ENCODE measurements at regions not wholly inside any gene's neighbourhood (a gene's known extent, or its start where the extent isn't known, plus 50 kb on each side); places are given as distances from the start of the nearest gene placed in this dataset.

DNA sequence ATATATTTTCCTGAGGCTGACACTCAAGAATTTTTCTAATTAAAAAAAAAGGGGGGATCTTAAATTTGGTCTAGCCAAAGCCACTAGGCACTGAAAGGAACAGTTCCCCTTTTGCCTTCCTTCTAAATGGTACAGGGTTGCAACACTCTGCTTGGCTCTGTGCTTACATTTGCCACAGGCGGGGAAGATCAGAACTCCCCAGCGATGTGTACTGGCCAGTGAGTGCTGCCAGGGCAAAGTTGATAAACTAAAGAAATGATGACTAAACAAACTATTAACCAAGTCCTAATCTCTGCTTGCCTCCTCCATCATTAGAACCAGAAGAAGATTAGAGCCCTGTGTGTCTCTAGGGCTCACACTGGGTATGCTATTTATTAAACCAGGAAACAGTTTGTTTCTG is 75.3 kb upstream of the SCEL start:
- TF ChIP-seq, protein P1, sequence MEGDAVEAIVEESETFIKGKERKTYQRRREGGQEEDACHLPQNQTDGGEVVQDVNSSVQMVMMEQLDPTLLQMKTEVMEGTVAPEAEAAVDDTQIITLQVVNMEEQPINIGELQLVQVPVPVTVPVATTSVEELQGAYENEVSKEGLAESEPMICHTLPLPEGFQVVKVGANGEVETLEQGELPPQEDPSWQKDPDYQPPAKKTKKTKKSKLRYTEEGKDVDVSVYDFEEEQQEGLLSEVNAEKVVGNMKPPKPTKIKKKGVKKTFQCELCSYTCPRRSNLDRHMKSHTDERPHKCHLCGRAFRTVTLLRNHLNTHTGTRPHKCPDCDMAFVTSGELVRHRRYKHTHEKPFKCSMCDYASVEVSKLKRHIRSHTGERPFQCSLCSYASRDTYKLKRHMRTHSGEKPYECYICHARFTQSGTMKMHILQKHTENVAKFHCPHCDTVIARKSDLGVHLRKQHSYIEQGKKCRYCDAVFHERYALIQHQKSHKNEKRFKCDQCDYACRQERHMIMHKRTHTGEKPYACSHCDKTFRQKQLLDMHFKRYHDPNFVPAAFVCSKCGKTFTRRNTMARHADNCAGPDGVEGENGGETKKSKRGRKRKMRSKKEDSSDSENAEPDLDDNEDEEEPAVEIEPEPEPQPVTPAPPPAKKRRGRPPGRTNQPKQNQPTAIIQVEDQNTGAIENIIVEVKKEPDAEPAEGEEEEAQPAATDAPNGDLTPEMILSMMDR (IDR thresholded peaks at IDR 0.05 in 2 of 3, conservative IDR thresholded peaks at IDR 0.05 in 1 of 3; ENCODE audit: borderline replicate concordance in 1 of 3, insufficient read depth in 1 of 3, low read depth in 2 of 3, low read length in 2 of 3): no peak
- TF ChIP-seq RAD21 (IDR thresholded peaks at IDR 0.05; ENCODE audit: low read depth) (no peak), SIN3A (IDR thresholded peaks at IDR 0.05; ENCODE audit: low read depth) (no peak), POLR2A (IDR thresholded peaks at IDR 0.05; ENCODE audit: borderline replicate concordance, extremely low read depth, insufficient read depth, insufficient read length) (no peak), EGR1 (IDR thresholded peaks at IDR 0.05; ENCODE audit: low read depth) (no peak), EZH2phosphoT487 (IDR thresholded peaks at IDR 0.05; ENCODE audit: borderline replicate concordance) (peak; percentile 4; the same call in 1 of the 2 replicates), EZH2 (IDR thresholded peaks at IDR 0.05) (no peak), ZFX (IDR thresholded peaks at IDR 0.05) (no peak)
- TF ChIP-seq, protein P2, sequence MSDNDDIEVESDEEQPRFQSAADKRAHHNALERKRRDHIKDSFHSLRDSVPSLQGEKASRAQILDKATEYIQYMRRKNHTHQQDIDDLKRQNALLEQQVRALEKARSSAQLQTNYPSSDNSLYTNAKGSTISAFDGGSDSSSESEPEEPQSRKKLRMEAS (IDR thresholded peaks at IDR 0.05): no peak
